GM10266 (cell line): ENCODE measurements at regions not wholly inside any gene's neighbourhood (a gene's known extent, or its start where the extent isn't known, plus 50 kb on each side); places are given as distances from the start of the nearest gene placed in this dataset.
"Not testable (repeated sequence)": the region's sequence is repeated elsewhere in the genome, so short reads cannot be mapped to it uniquely, and the experiment has no call there.

Experiments
- DNase-seq: peaks from one replicate; pipeline ENCODE4 v3.0.0; 2012; ENCODE audit errors: extremely low spot score
- CTCF ChIP-seq: IDR thresholded peaks from 2 replicates; pipeline ENCODE4 v1.5.1; 2012; ENCODE audit warnings: mild to moderate bottlenecking, low read depth; ENCODE audit not compliant: control insufficient read depth, insufficient read depth; ENCODE audit errors: missing control alignments

GRCh38 chr2:13240789-13241487 is 524.2 kb downstream of the TRIB2 start:
- TF ChIP-seq CTCF = no peak
- no peak for DNase-seq

- no peak for DNase-seq
- TF ChIP-seq CTCF = no peak
Observed at GRCh38 chr2:13252615-13253014, 535.9 kb downstream of the TRIB2 start.

GRCh38 chr2:13255485-13255884 is 538.7 kb downstream of the TRIB2 start:
- no peak for TF ChIP-seq CTCF

GRCh38 chr2:13260402-13260801 is 543.7 kb downstream of the TRIB2 start:
- TF ChIP-seq CTCF = no peak
- no peak for DNase-seq

More at GRCh38 chr2:13255485-13255884, 538.7 kb downstream of the TRIB2 start:
- DNase-seq = no peak

GRCh38 chr2:13266166-13266565 is 549.4 kb downstream of the TRIB2 start:
- DNase-seq = no peak
- TF ChIP-seq CTCF = no peak

- no peak for DNase-seq
- TF ChIP-seq CTCF = no peak
Observed at GRCh38 chr2:13284688-13285087, 568.0 kb downstream of the TRIB2 start.

- no peak for DNase-seq
Observed at GRCh38 chr2:13289310-13289709, 572.6 kb downstream of the TRIB2 start.

GRCh38 chr2:13308478-13308805 is 591.7 kb downstream of the TRIB2 start:
- not testable (repeated sequence) for DNase-seq

More at GRCh38 chr2:13289310-13289709, 572.6 kb downstream of the TRIB2 start:
- TF ChIP-seq CTCF = no peak
